ENCODE measurements at regions not wholly inside any gene's neighbourhood (a gene's known extent, or its start where the extent isn't known, plus 50 kb on each side); places are given as distances from the start of the nearest gene placed in this dataset.

- H3K27me3 ChIP-seq (ENCODE audit: insufficient read depth, low read length): no peaks in the 10 kb centered on the region
- no peaks in the 10 kb centered on the region for H3K79me1 ChIP-seq (ENCODE audit: insufficient read depth, low read depth, low read length, poor library complexity, severe bottlenecking)
Observed at GRCh38 chr1:38102636-38103035, 56.0 kb upstream of the POU3F1 start.

More at GRCh38 chr1:38102636-38103035, 56.0 kb upstream of the POU3F1 start:
- no peak overlapping the region for H4K8ac ChIP-seq (replicated peaks; ENCODE audit: insufficient read length, low read depth, low read length)
- H3K27ac ChIP-seq (ENCODE audit: insufficient read length, low read depth, low read length): no peak overlapping the region
- no peak overlapping the region for H2BK12ac ChIP-seq (ENCODE audit: insufficient read length, low read depth, low read length)
- DNase-seq: no peak
- H3K18ac ChIP-seq (ENCODE audit: insufficient read length, low read depth, low read length): no peak overlapping the region
- no peak overlapping the region for H2BK5ac ChIP-seq (ENCODE audit: insufficient read length, low read length)
- H3K4me3 Mint-ChIP-seq: no peak overlapping the region
- H3K27me3 Mint-ChIP-seq (ENCODE audit: low read depth): peaks cover 4% of the 10 kb centered on the region
- H4K5ac ChIP-seq (ENCODE audit: insufficient read length, low read depth, low read length): no peak overlapping the region
- H3K23ac ChIP-seq (ENCODE audit: insufficient read length, low read depth, low read length): no peak overlapping the region
- H2AK5ac ChIP-seq (ENCODE audit: insufficient read length, low read length): no peak overlapping the region
- H2AFZ ChIP-seq (ENCODE audit: low read length): no peak overlapping the region
- H3K9ac ChIP-seq (ENCODE audit: extremely low read depth, insufficient read length, low read length): no peak overlapping the region
- H3K9me3 ChIP-seq (ENCODE audit: control insufficient read depth, low read depth, low read length): no peaks in the 10 kb centered on the region
- no CpG with 5 or more reads among the region's 3 CpGs for WGBS (ENCODE audit: extremely low coverage, insufficient read length, low lambda C conversion rate)
- H3T11ph ChIP-seq (ENCODE audit: low read length): no peak overlapping the region
- no peaks in the 10 kb centered on the region for H3K23me2 ChIP-seq (ENCODE audit: insufficient read length, low read depth, low read length, poor library complexity, severe bottlenecking)
- no peak overlapping the region for H2BK15ac ChIP-seq (ENCODE audit: low read depth, low read length)
- no peaks in the 10 kb centered on the region; the same call in 1 of the 2 replicates for H3K4me1 ChIP-seq (ENCODE audit: insufficient read depth, low read length)
- no peaks in the 10 kb centered on the region for H3K79me2 ChIP-seq (ENCODE audit: insufficient read depth, low read length)
- H3K27ac Mint-ChIP-seq: peak overlapping the region in 1 of 3 experiments; percentile 10; a peak in 1 of 7 replicates
- H3K4me1 Mint-ChIP-seq: peaks cover 10% of the 10 kb centered on the region in 2 experiments
- no peak overlapping the region for H2BK120ac ChIP-seq (ENCODE audit: low read depth, low read length, poor library complexity, severe bottlenecking)
- H4K20me1 ChIP-seq (ENCODE audit: control insufficient read depth, insufficient read depth, insufficient read length): no peaks in the 10 kb centered on the region
- no peak overlapping the region for H4K91ac ChIP-seq (ENCODE audit: insufficient read length, low read depth, low read length)
- H3K9me3 Mint-ChIP-seq: no peaks in the 10 kb centered on the region
- peaks cover 3 to 14% (median 4%) of the 10 kb centered on the region in 3 experiments; a peak in 5 of 7 replicates for H3K36me3 Mint-ChIP-seq (ENCODE audit: insufficient read depth in 1 of 3, low read depth in 3 of 3)
- H3K4ac ChIP-seq (ENCODE audit: low read depth, low read length): no peak overlapping the region
- no peak overlapping the region for H3K14ac ChIP-seq (ENCODE audit: insufficient read depth, low read length)
- H3K4me2 ChIP-seq (ENCODE audit: insufficient read depth, insufficient read length, low read length): no peak overlapping the region
- no peak for TF ChIP-seq CTCF (conservative IDR thresholded peaks at IDR 0.05)
- no peak overlapping the region for H3K56ac ChIP-seq (ENCODE audit: insufficient read length, low read depth, low read length)
- no peak overlapping the region for H2BK20ac ChIP-seq (ENCODE audit: low read depth, low read length, poor library complexity, severe bottlenecking)

Measured in H9 (cell line).